GM21381 (cell line): ENCODE measurements at regions not wholly inside any gene's neighbourhood (a gene's known extent, or its start where the extent isn't known, plus 50 kb on each side); places are given as distances from the start of the nearest gene placed in this dataset.
"Not testable (repeated sequence)": the region's sequence is repeated elsewhere in the genome, so short reads cannot be mapped to it uniquely, and the experiment has no call there.

Experiments used
- ATAC-seq: cut with Tn5 transposase; IDR thresholded peaks from one replicate; pipeline ENCODE4 v1.9.1; 2021; ENCODE audit warnings: mild to moderate bottlenecking, moderate library complexity; ENCODE audit not compliant: unreplicated experiment

- no peak for ATAC-seq
Measured at GRCh38 chr11:96969251-96969650, 579.4 kb downstream of the JRKL start.

GRCh38 chr11:96978751-96979150, 588.9 kb downstream of the JRKL start:
- ATAC-seq, result no peak

GRCh38 chr11:96986516-96986915, 596.7 kb downstream of the JRKL start:
- ATAC-seq, result no peak

- no peak for ATAC-seq
Measured at GRCh38 chr11:96990914-96991313, 601.1 kb downstream of the JRKL start.

GRCh38 chr11:97000481-97000880, 610.7 kb downstream of the JRKL start:
- no peak for ATAC-seq

- no peak for ATAC-seq
Measured at GRCh38 chr11:97007283-97007682, 617.5 kb downstream of the JRKL start.

GRCh38 chr11:97009613-97010012, 619.8 kb downstream of the JRKL start:
- ATAC-seq, result no peak

- ATAC-seq, result not testable (repeated sequence)
Measured at GRCh38 chr11:97010997-97011396, 621.2 kb downstream of the JRKL start.

GRCh38 chr11:97015327-97015726, 625.5 kb downstream of the JRKL start:
- no peak for ATAC-seq

GRCh38 chr11:97019305-97019704, 629.5 kb downstream of the JRKL start:
- no peak for ATAC-seq

- ATAC-seq, result no peak
Measured at GRCh38 chr11:97019754-97020153, 629.9 kb downstream of the JRKL start.

- ATAC-seq, result no peak
Measured at GRCh38 chr11:97022955-97023354, 633.1 kb downstream of the JRKL start.

GRCh38 chr11:97028836-97029406, 639.1 kb downstream of the JRKL start:
- ATAC-seq, result no peak

GRCh38 chr11:97033178-97033577, 643.4 kb downstream of the JRKL start:
- no peak for ATAC-seq

GRCh38 chr11:97048481-97048880, 658.7 kb downstream of the JRKL start:
- ATAC-seq, result no peak

GRCh38 chr11:97060184-97060583, 670.4 kb downstream of the JRKL start:
- ATAC-seq, result no peak

GRCh38 chr11:97069160-97069559, 679.3 kb downstream of the JRKL start:
- no peak for ATAC-seq

GRCh38 chr11:97072420-97072819, 682.6 kb downstream of the JRKL start:
- ATAC-seq, result no peak

- ATAC-seq, result not testable (repeated sequence)
Measured at GRCh38 chr11:97076666-97077065, 686.9 kb downstream of the JRKL start.

- ATAC-seq, result no peak
Measured at GRCh38 chr11:97078443-97078842, 688.6 kb downstream of the JRKL start.

- no peak for ATAC-seq
Measured at GRCh38 chr11:97079244-97079643, 689.4 kb downstream of the JRKL start.

- no peak for ATAC-seq
Measured at GRCh38 chr11:97087419-97087818, 697.6 kb downstream of the JRKL start.

GRCh38 chr11:97092823-97093222, 703.0 kb downstream of the JRKL start:
- no peak for ATAC-seq
